GM12873 (cell line): ENCODE measurements at regions not wholly inside any gene's neighbourhood (a gene's known extent, or its start where the extent isn't known, plus 50 kb on each side); places are given as distances from the start of the nearest gene placed in this dataset.

Source experiments
- TF ChIP-seq, protein P1 (sequence below): IDR thresholded peaks from 2 replicates; pipeline ENCODE4 v1.5.1; 2012; ENCODE audit warnings: low read depth, mild to moderate bottlenecking, moderate library complexity, low read length, control low read depth; ENCODE audit not compliant: insufficient read depth; ENCODE audit errors: missing control alignments

- TF ChIP-seq, protein P1, sequence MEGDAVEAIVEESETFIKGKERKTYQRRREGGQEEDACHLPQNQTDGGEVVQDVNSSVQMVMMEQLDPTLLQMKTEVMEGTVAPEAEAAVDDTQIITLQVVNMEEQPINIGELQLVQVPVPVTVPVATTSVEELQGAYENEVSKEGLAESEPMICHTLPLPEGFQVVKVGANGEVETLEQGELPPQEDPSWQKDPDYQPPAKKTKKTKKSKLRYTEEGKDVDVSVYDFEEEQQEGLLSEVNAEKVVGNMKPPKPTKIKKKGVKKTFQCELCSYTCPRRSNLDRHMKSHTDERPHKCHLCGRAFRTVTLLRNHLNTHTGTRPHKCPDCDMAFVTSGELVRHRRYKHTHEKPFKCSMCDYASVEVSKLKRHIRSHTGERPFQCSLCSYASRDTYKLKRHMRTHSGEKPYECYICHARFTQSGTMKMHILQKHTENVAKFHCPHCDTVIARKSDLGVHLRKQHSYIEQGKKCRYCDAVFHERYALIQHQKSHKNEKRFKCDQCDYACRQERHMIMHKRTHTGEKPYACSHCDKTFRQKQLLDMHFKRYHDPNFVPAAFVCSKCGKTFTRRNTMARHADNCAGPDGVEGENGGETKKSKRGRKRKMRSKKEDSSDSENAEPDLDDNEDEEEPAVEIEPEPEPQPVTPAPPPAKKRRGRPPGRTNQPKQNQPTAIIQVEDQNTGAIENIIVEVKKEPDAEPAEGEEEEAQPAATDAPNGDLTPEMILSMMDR: no peak
These were observed 326.6 kb upstream of the C2CD4B start for GRCh38 chr15:62491642-62492041.

GRCh38 chr15:62492900-62493299 is 327.8 kb upstream of the C2CD4B start:
- TF ChIP-seq, protein P1: no peak

DNA sequence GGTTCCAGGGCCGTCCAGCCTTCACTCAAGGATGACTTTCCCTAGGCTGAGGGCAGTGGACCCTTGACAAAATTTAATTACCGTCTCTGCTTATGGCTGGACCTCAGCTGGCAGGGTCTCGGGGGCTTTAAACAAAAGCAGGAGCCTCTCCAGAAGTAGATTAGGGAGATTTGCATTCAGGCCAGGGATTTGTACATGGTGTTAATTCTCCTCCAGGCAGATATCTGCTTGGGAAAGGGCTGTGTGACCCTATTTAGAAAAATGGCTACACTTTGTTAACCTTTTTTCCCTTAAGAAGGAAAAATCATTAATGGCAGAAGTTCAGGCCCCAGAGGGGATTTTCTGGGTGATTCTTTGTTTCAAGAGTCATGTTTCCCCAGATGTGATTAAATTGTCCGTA is 329.1 kb upstream of the C2CD4B start:
- TF ChIP-seq, protein P1: no peak

DNA sequence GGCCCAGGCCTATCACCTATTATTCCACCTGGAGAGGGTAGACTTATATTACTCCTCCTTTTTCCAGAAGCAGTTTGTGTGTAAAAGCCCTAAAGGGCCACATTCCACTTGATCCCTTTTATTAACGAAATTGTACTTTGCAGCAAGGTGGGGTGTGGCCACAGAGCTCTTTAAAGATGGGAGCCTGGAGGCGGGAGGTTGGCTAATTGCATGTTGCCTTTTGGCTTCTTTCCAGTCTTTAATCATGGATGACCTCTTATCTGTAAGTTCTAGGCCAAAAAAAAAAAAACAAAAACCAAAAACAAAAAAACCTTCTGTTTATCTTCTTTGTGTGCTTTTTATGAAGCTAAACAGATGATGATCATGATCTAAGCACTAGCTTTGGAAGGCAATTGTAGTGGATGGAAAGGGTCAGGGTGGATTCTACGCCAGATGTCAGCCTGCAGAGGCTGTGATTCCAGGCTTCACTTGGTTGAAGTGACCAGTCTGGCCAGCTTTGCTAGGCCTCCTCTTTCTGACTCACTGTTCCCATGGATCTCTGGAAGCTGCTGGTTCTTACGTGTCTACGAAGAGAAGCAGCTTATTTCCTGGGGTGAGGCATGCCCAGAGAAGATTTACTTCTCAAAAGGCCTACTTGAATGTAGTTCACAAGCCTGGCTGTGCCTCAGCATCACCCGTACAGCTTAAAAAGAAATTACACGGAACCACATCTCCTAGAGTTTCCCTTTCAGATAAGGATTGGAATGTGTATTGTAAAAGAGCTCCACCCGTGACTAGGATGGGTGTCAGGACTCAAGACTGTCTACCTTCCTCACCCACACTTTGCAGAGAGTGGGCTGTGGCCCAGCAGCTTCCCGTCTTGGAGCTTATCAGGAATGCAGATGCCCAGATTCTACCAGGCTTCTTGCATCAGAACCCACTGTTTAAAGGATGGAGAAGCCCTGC is 330.9 kb upstream of the C2CD4B start:
- TF ChIP-seq, protein P1: no peak

GRCh38 chr15:62497356-62497755 is 332.3 kb upstream of the C2CD4B start:
- TF ChIP-seq, protein P1: no peak

DNA sequence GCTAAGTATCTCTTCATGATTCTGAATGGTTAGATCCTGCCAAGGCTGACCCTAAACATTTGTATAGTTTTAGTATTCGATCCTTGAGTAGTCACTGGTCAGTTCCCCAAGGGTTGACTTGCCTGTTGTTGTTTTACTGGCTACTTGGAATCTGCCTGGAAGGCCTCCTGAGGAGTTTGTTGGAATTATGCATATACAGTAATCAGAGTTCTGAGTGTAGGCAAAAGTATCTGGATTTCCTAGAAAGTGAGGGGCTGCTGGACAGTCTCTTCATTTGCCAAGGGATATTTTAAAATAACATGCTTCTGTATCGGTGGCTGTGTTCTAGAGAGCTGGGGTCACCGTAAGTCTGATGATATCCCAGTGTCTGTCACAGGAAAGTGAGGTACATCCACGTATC is 333.2 kb upstream of the C2CD4B start:
- TF ChIP-seq, protein P1: no peak

DNA sequence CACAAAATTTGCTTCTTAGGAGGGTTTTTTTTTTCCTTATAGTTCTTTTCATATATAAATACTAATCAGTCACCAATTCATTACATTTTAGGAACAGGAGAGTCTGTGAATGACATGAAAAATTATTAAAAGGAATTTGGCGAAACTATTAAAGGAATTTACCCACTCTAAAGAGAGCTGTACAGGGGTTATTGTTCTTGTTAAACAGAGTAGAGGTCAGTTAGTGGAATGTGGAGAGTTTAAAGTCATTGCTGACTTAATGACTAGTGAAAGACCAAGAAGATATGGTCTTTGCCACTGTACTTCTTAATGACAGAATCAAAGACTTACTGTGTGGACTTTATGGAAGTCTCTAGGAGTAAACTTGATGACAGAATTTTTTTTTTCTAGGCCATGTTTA is 333.6 kb upstream of the C2CD4B start:
- TF ChIP-seq, protein P1: no peak
